Right lobe of liver (tissue), 6 donors: ENCODE measurements at regions not wholly inside any gene's neighbourhood (a gene's known extent, or its start where the extent isn't known, plus 50 kb on each side); places are given as distances from the start of the nearest gene placed in this dataset.

Source experiments
- ATAC-seq, 4 donors: fragments of 200-7000 bp; cut with Tn5 transposase; one replicate each; pipeline ENCODE4 v1.9.1; 2020; ENCODE audit warnings: mild to moderate bottlenecking in 4 of 4, moderate library complexity in 4 of 4
- DNase-seq, 3 donors: peaks; one replicate each; pipeline ENCODE4 v3.0.0-alpha.2; 2020
- H3K27ac ChIP-seq, 3 donors: fragments of 200-600 bp; one replicate each; pipeline ENCODE4 v1.8.0; 2022
- H3K27me3 ChIP-seq, 2 donors: fragments of 200-600 bp; one replicate each; pipeline ENCODE4 v1.8.0; 2022
- H3K36me3 ChIP-seq, 4 donors: fragments of 200-600 bp; sonication (generic) in 1 of 4; one replicate each; pipeline versions ENCODE4 v1.5.1 to v1.8.0; 2017 to 2022; ENCODE audit warnings: control low read depth in 1 of 4
- H3K4me1 ChIP-seq, 4 donors: fragments of 200-600 bp; sonication (generic) in 1 of 4; one replicate each; pipeline versions ENCODE4 v1.5.1 to v1.8.0; 2017 to 2022; ENCODE audit warnings: control low read depth in 1 of 4
- H3K4me3 ChIP-seq, 3 donors: fragments of 200-600 bp; one replicate each; pipeline ENCODE4 v1.8.0; 2022
- H3K9me3 ChIP-seq, 4 donors: fragments of 200-600 bp; sonication (generic) in 1 of 4; one replicate each; pipeline versions ENCODE4 v1.5.1 to v1.8.0; 2017 to 2022; ENCODE audit warnings: control low read depth in 1 of 4
- POLR2A ChIP-seq: fragments of 450-650 bp; IDR thresholded peaks from one replicate; pipeline ENCODE4 v1.6.1; 2017; ENCODE audit warnings: antibody characterized with exemption, mild to moderate bottlenecking
- WGBS: methylation state at CpG from one replicate; pipeline ENCODE4 v1.1.6; 2018; ENCODE audit warnings: low coverage, low lambda C conversion rate; ENCODE audit not compliant: insufficient coverage; ENCODE audit errors: missing lambda C conversion rate; 5-methylcytosine and 5-hydroxymethylcytosine counted together
- intact Hi-C, 2 donors: fragments of 100-400 bp; cut with DNase I; formaldehyde crosslinking; loops; one replicate each; pipeline versions ENCODE4 v1.11.2 to v1.14.1; 2022
- TF ChIP-seq, protein P1 (sequence below), 4 donors: fragments of 200-600 bp in 3 of 4; fragments of 450-650 bp in 1 of 4; IDR thresholded peaks; one replicate each; pipeline versions ENCODE4 v1.5.1 to v1.8.0; 2016 to 2022; ENCODE audit warnings: antibody characterized with exemption in 4 of 4, mild to moderate bottlenecking in 2 of 4
- donor health status: DM: no; HTN: yes; CAD: no.
- donor health status: DM: no; HTN: no; CAD: no.
- donor health status: DM: no; HTN: no; CAD: no.
- donor health status: DM: no; HTN: yes; CAD: no.
- donor health status: DM: no; HTN: yes; CAD: no.

- ATAC-seq (no peak), DNase-seq (no peak)
- H3K4me3 ChIP-seq, result no peak overlapping the region
- H3K27me3 ChIP-seq, result no peaks in the 10 kb centered on the region
- H3K36me3 ChIP-seq, result no peaks in the 10 kb centered on the region
- H3K4me1 ChIP-seq, result no peaks in the 10 kb centered on the region
- intact Hi-C loops, result no loop called here
- WGBS, result 64% methylated on average over 6 of the region's 6 CpGs
- no peaks in the 10 kb centered on the region for H3K9me3 ChIP-seq
- H3K27ac ChIP-seq, result no peak overlapping the region
- no peak for TF ChIP-seq POLR2A
- TF ChIP-seq, protein P1, sequence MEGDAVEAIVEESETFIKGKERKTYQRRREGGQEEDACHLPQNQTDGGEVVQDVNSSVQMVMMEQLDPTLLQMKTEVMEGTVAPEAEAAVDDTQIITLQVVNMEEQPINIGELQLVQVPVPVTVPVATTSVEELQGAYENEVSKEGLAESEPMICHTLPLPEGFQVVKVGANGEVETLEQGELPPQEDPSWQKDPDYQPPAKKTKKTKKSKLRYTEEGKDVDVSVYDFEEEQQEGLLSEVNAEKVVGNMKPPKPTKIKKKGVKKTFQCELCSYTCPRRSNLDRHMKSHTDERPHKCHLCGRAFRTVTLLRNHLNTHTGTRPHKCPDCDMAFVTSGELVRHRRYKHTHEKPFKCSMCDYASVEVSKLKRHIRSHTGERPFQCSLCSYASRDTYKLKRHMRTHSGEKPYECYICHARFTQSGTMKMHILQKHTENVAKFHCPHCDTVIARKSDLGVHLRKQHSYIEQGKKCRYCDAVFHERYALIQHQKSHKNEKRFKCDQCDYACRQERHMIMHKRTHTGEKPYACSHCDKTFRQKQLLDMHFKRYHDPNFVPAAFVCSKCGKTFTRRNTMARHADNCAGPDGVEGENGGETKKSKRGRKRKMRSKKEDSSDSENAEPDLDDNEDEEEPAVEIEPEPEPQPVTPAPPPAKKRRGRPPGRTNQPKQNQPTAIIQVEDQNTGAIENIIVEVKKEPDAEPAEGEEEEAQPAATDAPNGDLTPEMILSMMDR (IDR thresholded peaks at IDR 0.05), result no peak
Observed at GRCh38 chr1:242743983-242744780, 219.7 kb upstream of the PLD5 start.

DNA sequence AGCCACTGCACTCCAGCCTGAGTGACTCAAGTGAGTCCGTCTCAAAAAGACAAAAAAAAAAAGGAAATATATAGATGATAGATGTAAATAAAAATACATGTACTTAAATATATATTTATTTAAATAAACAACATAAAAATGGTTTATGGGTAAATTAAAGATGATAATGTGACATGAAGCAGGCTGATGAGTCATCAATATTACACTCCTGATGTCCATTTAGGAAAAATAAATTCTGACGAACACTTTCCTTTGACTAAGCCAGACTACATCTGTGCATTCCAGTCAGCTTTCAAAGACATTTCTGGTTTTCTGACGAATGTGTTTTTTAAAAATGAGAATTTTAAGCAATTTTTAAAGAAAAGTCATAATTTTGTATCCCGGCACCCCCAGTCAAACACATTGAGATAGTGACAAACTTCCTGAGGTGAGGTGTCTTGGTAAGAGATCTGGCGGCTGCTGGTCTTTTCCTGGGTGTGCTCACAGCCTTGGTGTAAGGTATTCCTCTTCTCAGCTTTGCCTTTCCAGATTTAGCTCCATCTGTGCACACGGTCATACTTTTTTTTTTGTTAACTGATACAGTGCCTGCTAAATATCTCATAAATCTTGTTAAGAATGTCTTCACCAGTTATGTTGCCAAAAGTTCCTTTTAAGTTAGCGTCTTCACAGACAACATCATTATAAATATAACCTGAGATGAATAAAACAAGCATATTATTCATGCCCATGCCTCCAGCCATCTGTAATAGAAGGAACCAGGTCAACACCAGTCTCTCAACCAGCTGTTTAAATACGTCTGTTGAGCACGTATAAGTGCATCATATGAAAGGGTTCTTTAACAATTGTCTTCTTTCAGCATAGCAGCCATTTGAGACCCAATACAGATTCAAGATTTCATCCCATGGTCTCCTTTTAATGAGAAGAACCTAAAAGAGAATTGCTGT lies 214.5 kb upstream of the PLD5 start:
- TF ChIP-seq, protein P1 (IDR thresholded peaks at IDR 0.05), result no peak
- no peak for TF ChIP-seq POLR2A
- WGBS, result 50% methylated on average over 9 of the region's 9 CpGs
- H3K27ac ChIP-seq, result no peak overlapping the region
- H3K36me3 ChIP-seq, result no peaks in the 10 kb centered on the region
- DNase-seq (no peak), ATAC-seq (no peak)
- no peaks in the 10 kb centered on the region for H3K4me1 ChIP-seq
- H3K4me3 ChIP-seq, result no peak overlapping the region
- H3K27me3 ChIP-seq, result no peaks in the 10 kb centered on the region
- no peaks in the 10 kb centered on the region for H3K9me3 ChIP-seq
- intact Hi-C loops, result no loop called here

GRCh38 chr1:242736611-242737010 lies 212.1 kb upstream of the PLD5 start:
- no peak overlapping the region for H3K4me3 ChIP-seq
- H3K27me3 ChIP-seq, result no peaks in the 10 kb centered on the region
- no peak for DNase-seq
- intact Hi-C loops, result no loop called here
- no peak for ATAC-seq
- H3K27ac ChIP-seq, result no peak overlapping the region
- H3K36me3 ChIP-seq, result no peaks in the 10 kb centered on the region
- no peak for TF ChIP-seq POLR2A
- TF ChIP-seq, protein P1 (IDR thresholded peaks at IDR 0.05), result no peak
- 8% methylated on average over 1 of the region's 1 CpG for WGBS
- H3K9me3 ChIP-seq, result no peaks in the 10 kb centered on the region
- no peaks in the 10 kb centered on the region for H3K4me1 ChIP-seq

DNA sequence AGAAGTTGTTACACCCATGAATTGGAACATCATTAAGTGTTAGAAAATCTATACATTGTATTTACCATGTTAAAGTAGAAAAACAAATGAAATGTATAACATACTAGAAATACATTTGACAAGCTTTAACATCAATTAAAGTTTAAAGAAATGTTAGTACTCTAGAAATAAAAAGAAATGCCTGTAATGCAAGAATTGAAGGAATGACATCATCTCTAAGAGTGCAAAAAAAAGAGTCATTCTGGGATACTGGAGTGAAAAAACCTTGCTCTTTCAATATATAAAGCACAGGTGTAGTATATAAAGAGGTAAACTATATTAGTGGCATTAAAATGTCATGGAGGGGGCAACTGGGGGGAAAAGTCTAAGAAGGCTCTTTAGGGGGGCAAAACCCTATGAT lies 210.8 kb upstream of the PLD5 start:
- ATAC-seq (no peak), DNase-seq (no peak)
- H3K27ac ChIP-seq, result no peak overlapping the region
- H3K36me3 ChIP-seq, result no peaks in the 10 kb centered on the region
- no peak overlapping the region for H3K4me3 ChIP-seq
- no peaks in the 10 kb centered on the region for H3K27me3 ChIP-seq
- intact Hi-C loops, result no loop called here
- no peaks in the 10 kb centered on the region for H3K4me1 ChIP-seq
- H3K9me3 ChIP-seq, result no peaks in the 10 kb centered on the region
- TF ChIP-seq POLR2A, result no peak
- TF ChIP-seq, protein P1 (IDR thresholded peaks at IDR 0.05), result no peak
